CD4-positive, alpha-beta memory T cell (primary cell): ENCODE measurements at regions not wholly inside any gene's neighbourhood (a gene's known extent, or its start where the extent isn't known, plus 50 kb on each side); places are given as distances from the start of the nearest gene placed in this dataset.

Source experiments
- CTCF ChIA-PET: fragments of 350-600 bp; sonication (Branson Sonifier 250); formaldehyde crosslinking; loops from one replicate; lab custom pipeline; 2021; ENCODE audit warnings: inconsistent platforms; ENCODE audit not compliant: partially characterized antibody; lab: Charles Lee
- POLR2A ChIA-PET: fragments of 350-600 bp; sonication (Branson Sonifier 250); formaldehyde crosslinking; loops from one replicate; lab custom pipeline; 2021; ENCODE audit not compliant: partially characterized antibody; lab: Charles Lee
- DNase-seq, 5 donors: peaks; one replicate each; pipeline versions ENCODE4 v3.0.0 to v3.0.0-alpha.2; 2020 to 2022; ENCODE audit warnings: mixed read lengths in 1 of 5
- H3K27ac ChIP-seq: one replicate; pipeline ENCODE4 v1.7.0; 2013; ENCODE audit warnings: low read depth, low read length
- H3K27me3 ChIP-seq: 2 replicates; pipeline ENCODE4 v1.7.0; 2013; ENCODE audit warnings: mild to moderate bottlenecking, low read length, moderate library complexity; ENCODE audit not compliant: insufficient read depth
- H3K36me3 ChIP-seq: 2 replicates; pipeline ENCODE4 v1.7.0; 2013; ENCODE audit warnings: mild to moderate bottlenecking, low read length, moderate library complexity; ENCODE audit not compliant: insufficient read depth
- H3K4me1 ChIP-seq: 2 replicates; pipeline ENCODE4 v1.7.0; 2013; ENCODE audit warnings: mild to moderate bottlenecking, low read length, moderate library complexity; ENCODE audit not compliant: insufficient read depth
- H3K4me3 ChIP-seq, 2 donors: one replicate each; pipeline ENCODE4 v1.7.0; 2013; ENCODE audit warnings: low read length in 2 of 2, mild to moderate bottlenecking in 1 of 2
- H3K9me3 ChIP-seq, 2 donors: one replicate each; pipeline ENCODE4 v1.7.0; 2013; ENCODE audit warnings: low read length in 2 of 2, control low read depth in 1 of 2; ENCODE audit not compliant: control insufficient read depth in 1 of 2
- H3K27ac Mint-ChIP-seq, 7 donors: one replicate each; pipeline ENCODE4 v1.8.0; 2020 to 2021; ENCODE audit warnings: mixed read lengths in 7 of 7, mild to moderate bottlenecking in 6 of 7, inconsistent platforms in 3 of 7, moderate library complexity in 3 of 7
- H3K27me3 Mint-ChIP-seq, 2 donors: one replicate each; pipeline ENCODE4 v1.8.0; 2020 to 2021; ENCODE audit warnings: mixed read lengths in 2 of 2
- H3K36me3 Mint-ChIP-seq, 2 donors: one replicate each; pipeline ENCODE4 v1.8.0; 2020 to 2021; ENCODE audit warnings: mixed read lengths in 2 of 2, inconsistent platforms in 1 of 2, mild to moderate bottlenecking in 1 of 2
- H3K4me1 Mint-ChIP-seq, 4 donors: one replicate each; pipeline ENCODE4 v1.8.0; 2020 to 2021; ENCODE audit warnings: mixed read lengths in 4 of 4, mild to moderate bottlenecking in 1 of 4
- H3K4me3 Mint-ChIP-seq, 8 donors: one replicate each; pipeline ENCODE4 v1.8.0; 2020 to 2021; ENCODE audit warnings: mixed read lengths in 8 of 8, mild to moderate bottlenecking in 7 of 8, moderate library complexity in 6 of 8, inconsistent platforms in 3 of 8
- H3K9me3 Mint-ChIP-seq, 8 donors: one replicate each; pipeline ENCODE4 v1.8.0; 2020 to 2021; ENCODE audit warnings: mixed read lengths in 8 of 8, mild to moderate bottlenecking in 5 of 8, inconsistent platforms in 3 of 8, moderate library complexity in 1 of 8
- intact Hi-C: fragments of 100-400 bp; cut with micrococcal nuclease; formaldehyde crosslinking; loops from one replicate; pipeline ENCODE4 v1.15.1; 2023

DNA sequence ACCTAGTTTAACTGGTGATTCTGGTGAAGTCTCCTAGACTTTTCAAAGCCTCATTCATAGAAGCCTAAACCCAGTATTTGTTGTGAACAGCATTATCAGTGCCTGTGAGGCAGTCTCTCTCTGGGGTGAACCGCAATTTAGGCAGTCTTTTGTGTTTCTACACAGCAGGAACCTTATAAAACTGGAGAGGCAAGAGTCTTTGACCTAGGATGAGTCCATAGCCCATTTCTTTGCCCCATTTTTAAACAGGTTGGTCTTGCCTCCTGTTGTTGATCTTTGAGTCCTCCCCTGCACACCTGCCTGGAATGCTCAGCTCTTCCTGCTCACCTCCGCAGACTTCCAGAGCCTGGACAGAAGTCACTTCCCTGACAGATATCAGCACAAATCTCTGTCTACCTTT is 51.2 kb upstream of the NRP1 start:
- ChIA-PET POLR2A (no interaction called here), CTCF (no interaction called here)
- Histone ChIP-seq H3K4me1 (no peaks in the 10 kb centered on the region), H3K27me3 (no peaks in the 10 kb centered on the region), H3K9me3 (no peaks in the 10 kb centered on the region), H3K4me3 (no peak overlapping the region), H3K27ac (no peak overlapping the region), H3K36me3 (no peaks in the 10 kb centered on the region)
- intact Hi-C loops, result loop anchor here (5.0 kb wide), 1 partner anchor 778 kb away; no protein-coding TSS in a partner anchor
- no peaks in the 10 kb centered on the region for H3K4me1 Mint-ChIP-seq
- H3K27me3 Mint-ChIP-seq, result peaks cover 18 to 21% of the 10 kb centered on the region in 2 donors
- H3K4me3 Mint-ChIP-seq, result no peak overlapping the region
- H3K36me3 Mint-ChIP-seq, result no peaks in the 10 kb centered on the region
- peak overlapping the region in 1 of 7 donors; percentile 43 for H3K27ac Mint-ChIP-seq
- no peak for DNase-seq
- no peaks in the 10 kb centered on the region for H3K9me3 Mint-ChIP-seq

DNA sequence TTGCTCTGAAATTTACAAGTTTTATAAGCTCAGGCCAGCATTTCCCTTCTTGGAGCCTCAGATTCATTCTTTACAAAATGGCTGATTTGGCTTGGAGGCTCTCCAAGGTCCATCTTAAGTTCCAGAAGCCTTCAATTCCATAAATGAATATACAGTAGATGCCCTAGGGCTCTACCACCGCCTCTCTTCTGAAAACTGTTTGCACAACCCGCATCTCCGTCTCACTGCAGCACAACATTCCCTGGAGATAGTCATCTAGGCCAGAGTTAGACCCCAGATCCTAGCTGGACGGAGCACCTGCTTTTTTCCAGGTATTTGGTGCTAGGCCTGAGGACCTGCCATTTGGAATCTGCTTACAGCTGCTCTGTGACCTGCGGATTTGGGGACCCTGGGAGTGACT is 50.5 kb upstream of the NRP1 start:
- Mint-ChIP-seq H3K27me3 (peaks cover 17 to 20% of the 10 kb centered on the region in 2 donors), H3K36me3 (no peaks in the 10 kb centered on the region), H3K4me3 (no peak overlapping the region), H3K9me3 (no peaks in the 10 kb centered on the region), H3K27ac (no peak overlapping the region), H3K4me1 (no peaks in the 10 kb centered on the region)
- CTCF ChIA-PET, result no interaction called here
- H3K9me3 ChIP-seq, result no peaks in the 10 kb centered on the region
- H3K4me3 ChIP-seq, result no peak overlapping the region
- DNase-seq, result no peak
- no peaks in the 10 kb centered on the region for H3K4me1 ChIP-seq
- POLR2A ChIA-PET, result no interaction called here
- no peak overlapping the region for H3K27ac ChIP-seq
- no peaks in the 10 kb centered on the region for H3K27me3 ChIP-seq
- no peaks in the 10 kb centered on the region for H3K36me3 ChIP-seq
- intact Hi-C loops, result loop anchor here (5.0 kb wide), 1 partner anchor 778 kb away; no protein-coding TSS in a partner anchor
